Loucy (cell line): ENCODE measurements at regions not wholly inside any gene's neighbourhood (a gene's known extent, or its start where the extent isn't known, plus 50 kb on each side); places are given as distances from the start of the nearest gene placed in this dataset.

Experiments used
- H2AFZ ChIP-seq: fragments of 200-600 bp; sonication (generic); 2 replicates; pipeline ENCODE4 v1.6.0; 2016; ENCODE audit warnings: antibody characterized with exemption, mild to moderate bottlenecking, low read length, moderate library complexity
- H3F3A ChIP-seq: fragments of 200-600 bp; 2 replicates; pipeline ENCODE4 v1.6.0; 2016; ENCODE audit warnings: antibody characterized with exemption, low read depth, mild to moderate bottlenecking
- H3K27me3 ChIP-seq: fragments of 200-600 bp; sonication (generic); 2 replicates; pipeline ENCODE4 v1.6.1; 2014; ENCODE audit warnings: low read length, mild to moderate bottlenecking; ENCODE audit not compliant: insufficient read depth, poor library complexity, severe bottlenecking
- H3K36me3 ChIP-seq: fragments of 200-600 bp; sonication (generic); 2 replicates; pipeline ENCODE4 v1.6.1; 2016; ENCODE audit warnings: low read length; ENCODE audit not compliant: insufficient read depth
- H3K4me1 ChIP-seq: fragments of 200-600 bp; sonication (generic); 2 replicates; pipeline ENCODE4 v1.5.1; 2014; ENCODE audit warnings: low read length, mild to moderate bottlenecking; ENCODE audit not compliant: insufficient read depth, poor library complexity, severe bottlenecking
- H3K4me2 ChIP-seq: fragments of 200-600 bp; sonication (generic); 2 replicates; pipeline ENCODE4 v1.6.0; 2014; ENCODE audit warnings: antibody characterized with exemption, low read length, low read depth, mild to moderate bottlenecking; ENCODE audit not compliant: poor library complexity, severe bottlenecking
- H3K4me3 ChIP-seq: fragments of 200-600 bp; sonication (generic); 2 replicates; pipeline ENCODE4 v1.5.1; 2014; ENCODE audit warnings: low read length, mild to moderate bottlenecking, mixed read lengths; ENCODE audit not compliant: poor library complexity, severe bottlenecking
- H3K79me2 ChIP-seq: fragments of 200-600 bp; sonication (generic); 2 replicates; pipeline ENCODE4 v1.6.1; 2014; ENCODE audit warnings: low read length; ENCODE audit not compliant: insufficient read depth
- H3K9ac ChIP-seq: fragments of 200-600 bp; sonication (generic); 2 replicates; pipeline ENCODE4 v1.6.0; 2014; ENCODE audit warnings: mild to moderate bottlenecking, low read depth, low read length, moderate library complexity; ENCODE audit not compliant: poor library complexity, severe bottlenecking
- H3K9me2 ChIP-seq: fragments of 200-600 bp; sonication (generic); replicated peaks from 2 replicates; pipeline ENCODE4 v1.6.1; 2016; ENCODE audit warnings: low read depth, low read length, mixed read lengths
- H3K9me3 ChIP-seq: fragments of 200-600 bp; sonication (generic); 2 replicates; pipeline ENCODE4 v1.6.1; 2014; ENCODE audit warnings: mild to moderate bottlenecking, antibody characterized with exemption, low read length, low read depth; ENCODE audit not compliant: insufficient read depth
- H4K20me1 ChIP-seq: fragments of 200-600 bp; sonication (generic); 2 replicates; pipeline ENCODE4 v1.6.0; 2014; ENCODE audit warnings: antibody characterized with exemption, low read length, mild to moderate bottlenecking; ENCODE audit not compliant: insufficient read depth, poor library complexity, severe bottlenecking
- EZH2phosphoT487 ChIP-seq: fragments of 200-600 bp; IDR thresholded peaks from 2 replicates; pipeline ENCODE4 v1.6.1; 2018; ENCODE audit warnings: antibody characterized with exemption, mild to moderate bottlenecking, moderate library complexity, borderline replicate concordance
- TF ChIP-seq, protein P1 (sequence below): fragments of 200-600 bp; sonication (generic); conservative IDR thresholded peaks from 2 replicates; pipeline ENCODE4 v1.5.1; 2014; ENCODE audit warnings: mild to moderate bottlenecking, antibody characterized with exemption, low read length

GRCh38 chr4:104117776-104118175 is 376.9 kb downstream of the CXXC4 start:
- Histone ChIP-seq H3K79me2 (no peaks in the 10 kb centered on the region), H3K27me3 (no peaks in the 10 kb centered on the region), H3K36me3 (no peaks in the 10 kb centered on the region), H3K9me3 (no peaks in the 10 kb centered on the region), H3K4me3 (no peak overlapping the region), H3F3A (no peaks in the 10 kb centered on the region), H4K20me1 (no peaks in the 10 kb centered on the region), H3K9me2 (no peaks in the 10 kb centered on the region), H3K4me2 (no peak overlapping the region), H3K4me1 (no peaks in the 10 kb centered on the region), H2AFZ (no peak overlapping the region), H3K9ac (no peak overlapping the region)
- no peak for TF ChIP-seq EZH2phosphoT487
- TF ChIP-seq, protein P1, sequence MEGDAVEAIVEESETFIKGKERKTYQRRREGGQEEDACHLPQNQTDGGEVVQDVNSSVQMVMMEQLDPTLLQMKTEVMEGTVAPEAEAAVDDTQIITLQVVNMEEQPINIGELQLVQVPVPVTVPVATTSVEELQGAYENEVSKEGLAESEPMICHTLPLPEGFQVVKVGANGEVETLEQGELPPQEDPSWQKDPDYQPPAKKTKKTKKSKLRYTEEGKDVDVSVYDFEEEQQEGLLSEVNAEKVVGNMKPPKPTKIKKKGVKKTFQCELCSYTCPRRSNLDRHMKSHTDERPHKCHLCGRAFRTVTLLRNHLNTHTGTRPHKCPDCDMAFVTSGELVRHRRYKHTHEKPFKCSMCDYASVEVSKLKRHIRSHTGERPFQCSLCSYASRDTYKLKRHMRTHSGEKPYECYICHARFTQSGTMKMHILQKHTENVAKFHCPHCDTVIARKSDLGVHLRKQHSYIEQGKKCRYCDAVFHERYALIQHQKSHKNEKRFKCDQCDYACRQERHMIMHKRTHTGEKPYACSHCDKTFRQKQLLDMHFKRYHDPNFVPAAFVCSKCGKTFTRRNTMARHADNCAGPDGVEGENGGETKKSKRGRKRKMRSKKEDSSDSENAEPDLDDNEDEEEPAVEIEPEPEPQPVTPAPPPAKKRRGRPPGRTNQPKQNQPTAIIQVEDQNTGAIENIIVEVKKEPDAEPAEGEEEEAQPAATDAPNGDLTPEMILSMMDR = no peak

DNA sequence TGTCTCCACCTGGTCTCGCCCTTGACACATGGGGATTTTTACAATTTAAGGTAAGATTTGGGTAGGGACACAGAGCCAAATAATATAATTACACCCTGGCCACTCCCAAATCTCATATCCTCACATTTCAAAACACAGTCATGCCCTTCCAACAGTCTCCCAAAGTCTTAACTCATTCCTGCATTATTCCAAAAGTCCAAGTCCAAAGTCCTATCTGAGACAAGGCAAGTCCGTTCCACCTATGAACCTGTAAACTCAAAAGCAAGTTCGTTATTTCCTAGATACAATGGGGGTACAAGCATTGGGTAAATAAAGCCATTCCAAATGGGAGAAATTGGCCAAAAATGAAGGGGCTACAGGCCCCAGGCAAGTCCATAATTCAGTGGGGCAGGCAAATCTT is 380.8 kb downstream of the CXXC4 start:
- no peaks in the 10 kb centered on the region for H3K9me3 ChIP-seq
- H3K9me2 ChIP-seq = no peaks in the 10 kb centered on the region
- H3K4me2 ChIP-seq = no peak overlapping the region
- no peaks in the 10 kb centered on the region for H4K20me1 ChIP-seq
- H3K27me3 ChIP-seq = no peaks in the 10 kb centered on the region
- H2AFZ ChIP-seq = no peak overlapping the region
- no peak overlapping the region for H3K9ac ChIP-seq
- H3K4me1 ChIP-seq = no peaks in the 10 kb centered on the region
- H3K36me3 ChIP-seq = no peaks in the 10 kb centered on the region
- H3K79me2 ChIP-seq = no peaks in the 10 kb centered on the region
- no peak for TF ChIP-seq EZH2phosphoT487
- TF ChIP-seq, protein P1 = no peak
- no peaks in the 10 kb centered on the region for H3F3A ChIP-seq
- no peak overlapping the region for H3K4me3 ChIP-seq

- no peaks in the 10 kb centered on the region for H3K36me3 ChIP-seq
- H3F3A ChIP-seq = no peaks in the 10 kb centered on the region
- no peak for TF ChIP-seq EZH2phosphoT487
- TF ChIP-seq, protein P1 = no peak
- H3K27me3 ChIP-seq = no peaks in the 10 kb centered on the region
- H3K79me2 ChIP-seq = no peaks in the 10 kb centered on the region
- H3K4me3 ChIP-seq = no peak overlapping the region
- H3K4me2 ChIP-seq = no peak overlapping the region
- no peak overlapping the region for H3K9ac ChIP-seq
- H4K20me1 ChIP-seq = no peaks in the 10 kb centered on the region
- H3K9me2 ChIP-seq = no peaks in the 10 kb centered on the region
- no peaks in the 10 kb centered on the region; the same call in 1 of the 2 replicates for H3K9me3 ChIP-seq
- H3K4me1 ChIP-seq = no peaks in the 10 kb centered on the region
- no peak overlapping the region for H2AFZ ChIP-seq
Measured at GRCh38 chr4:104099141-104099540, 379.4 kb upstream of the TACR3 start.
